HG03097 (cell line): ENCODE measurements at regions not wholly inside any gene's neighbourhood (a gene's known extent, or its start where the extent isn't known, plus 50 kb on each side); places are given as distances from the start of the nearest gene placed in this dataset.
"Not testable (repeated sequence)": the region's sequence is repeated elsewhere in the genome, so short reads cannot be mapped to it uniquely, and the experiment has no call there.

ENCODE experiments used
- ATAC-seq: cut with Tn5 transposase; IDR thresholded peaks from one replicate; pipeline ENCODE4 v1.9.1; 2021; ENCODE audit not compliant: unreplicated experiment, low FRiP score

- ATAC-seq: no peak
Measured at GRCh38 chr3:25170021-25170420, 258.0 kb upstream of the RARB start.

GRCh38 chr3:25171118-25171807 is 256.8 kb upstream of the RARB start:
- ATAC-seq: no peak

GRCh38 chr3:25171897-25172296 is 256.2 kb upstream of the RARB start:
- ATAC-seq: no peak

- ATAC-seq: no peak
Measured at GRCh38 chr3:25173606-25174005, 254.5 kb upstream of the RARB start.

- no peak for ATAC-seq
Measured at GRCh38 chr3:25174251-25174650, 253.8 kb upstream of the RARB start.

GRCh38 chr3:25177041-25177440 is 251.0 kb upstream of the RARB start:
- ATAC-seq: no peak

GRCh38 chr3:25178672-25179071 is 249.4 kb upstream of the RARB start:
- ATAC-seq: no peak

GRCh38 chr3:25181096-25181495 is 247.0 kb upstream of the RARB start:
- no peak for ATAC-seq

GRCh38 chr3:25182794-25183193 is 245.3 kb upstream of the RARB start:
- no peak for ATAC-seq

GRCh38 chr3:25184641-25185250 is 243.3 kb upstream of the RARB start:
- ATAC-seq: no peak

GRCh38 chr3:25191673-25192072 is 236.4 kb upstream of the RARB start:
- no peak for ATAC-seq

- ATAC-seq: not testable (repeated sequence)
Measured at GRCh38 chr3:25199567-25199966, 228.5 kb upstream of the RARB start.

- ATAC-seq: no peak
Measured at GRCh38 chr3:25212736-25213135, 215.3 kb upstream of the RARB start.

- no peak for ATAC-seq
Measured at GRCh38 chr3:25214034-25214433, 214.0 kb upstream of the RARB start.

- no peak for ATAC-seq
Measured at GRCh38 chr3:25218362-25218761, 209.7 kb upstream of the RARB start.

GRCh38 chr3:25226747-25227146 is 201.3 kb upstream of the RARB start:
- ATAC-seq: no peak

GRCh38 chr3:25229586-25229985 is 198.5 kb upstream of the RARB start:
- no peak for ATAC-seq

GRCh38 chr3:25235031-25235430 is 193.0 kb upstream of the RARB start:
- ATAC-seq: no peak

GRCh38 chr3:25235466-25235865 is 192.6 kb upstream of the RARB start:
- ATAC-seq: no peak

- ATAC-seq: no peak
Measured at GRCh38 chr3:25237602-25238001, 190.5 kb upstream of the RARB start.

GRCh38 chr3:25239042-25239441 is 189.0 kb upstream of the RARB start:
- no peak for ATAC-seq

- ATAC-seq: no peak
Measured at GRCh38 chr3:25246913-25247312, 181.2 kb upstream of the RARB start.

- ATAC-seq: no peak
Measured at GRCh38 chr3:25252291-25252690, 175.8 kb upstream of the RARB start.
